GM19043 (cell line): ENCODE measurements at regions not wholly inside any gene's neighbourhood (a gene's known extent, or its start where the extent isn't known, plus 50 kb on each side); places are given as distances from the start of the nearest gene placed in this dataset.
"Not testable (repeated sequence)": the region's sequence is repeated elsewhere in the genome, so short reads cannot be mapped to it uniquely, and the experiment has no call there.

ENCODE experiments used
- ATAC-seq: cut with Tn5 transposase; IDR thresholded peaks from one replicate; pipeline ENCODE4 v1.9.1; 2021; ENCODE audit warnings: low read depth; ENCODE audit not compliant: unreplicated experiment

- no peak for ATAC-seq
Observed at GRCh38 chr1:221583465-221583864, 158.4 kb downstream of the DUSP10 start.

- not testable (repeated sequence) for ATAC-seq
Observed at GRCh38 chr1:221587013-221587412, 154.9 kb downstream of the DUSP10 start.

GRCh38 chr1:221591250-221591649 lies 150.6 kb downstream of the DUSP10 start:
- not testable (repeated sequence) for ATAC-seq

GRCh38 chr1:221594576-221594975 lies 147.3 kb downstream of the DUSP10 start:
- no peak for ATAC-seq

- no peak for ATAC-seq
Observed at GRCh38 chr1:221598122-221598521, 143.8 kb downstream of the DUSP10 start.

- ATAC-seq, result no peak
Observed at GRCh38 chr1:221601166-221601565, 140.7 kb downstream of the DUSP10 start.

- no peak for ATAC-seq
Observed at GRCh38 chr1:221602830-221603229, 139.1 kb downstream of the DUSP10 start.

GRCh38 chr1:221604390-221604789 lies 137.5 kb downstream of the DUSP10 start:
- not testable (repeated sequence) for ATAC-seq

- no peak for ATAC-seq
Observed at GRCh38 chr1:221604948-221605347, 136.9 kb downstream of the DUSP10 start.

GRCh38 chr1:221605569-221605968 lies 136.3 kb downstream of the DUSP10 start:
- ATAC-seq, result no peak

GRCh38 chr1:221606256-221606655 lies 135.6 kb downstream of the DUSP10 start:
- ATAC-seq, result no peak

GRCh38 chr1:221608835-221609320 lies 133.0 kb downstream of the DUSP10 start:
- no peak for ATAC-seq

GRCh38 chr1:221611656-221612046 lies 130.2 kb downstream of the DUSP10 start:
- no peak for ATAC-seq

- ATAC-seq, result no peak
Observed at GRCh38 chr1:221612047-221612777, 129.7 kb downstream of the DUSP10 start.

GRCh38 chr1:221620437-221621384 lies 121.2 kb downstream of the DUSP10 start:
- no peak for ATAC-seq

- no peak for ATAC-seq
Observed at GRCh38 chr1:221621683-221622082, 120.2 kb downstream of the DUSP10 start.

- no peak for ATAC-seq
Observed at GRCh38 chr1:221622389-221622788, 119.5 kb downstream of the DUSP10 start.

GRCh38 chr1:221625026-221625425 lies 116.9 kb downstream of the DUSP10 start:
- ATAC-seq, result no peak

GRCh38 chr1:221626041-221626440 lies 115.8 kb downstream of the DUSP10 start:
- no peak for ATAC-seq

GRCh38 chr1:221630236-221630635 lies 111.7 kb downstream of the DUSP10 start:
- ATAC-seq, result no peak

- no peak for ATAC-seq
Observed at GRCh38 chr1:221631556-221631955, 110.3 kb downstream of the DUSP10 start.
